ENCODE measurements at regions not wholly inside any gene's neighbourhood (a gene's known extent, or its start where the extent isn't known, plus 50 kb on each side); places are given as distances from the start of the nearest gene placed in this dataset.

DNA sequence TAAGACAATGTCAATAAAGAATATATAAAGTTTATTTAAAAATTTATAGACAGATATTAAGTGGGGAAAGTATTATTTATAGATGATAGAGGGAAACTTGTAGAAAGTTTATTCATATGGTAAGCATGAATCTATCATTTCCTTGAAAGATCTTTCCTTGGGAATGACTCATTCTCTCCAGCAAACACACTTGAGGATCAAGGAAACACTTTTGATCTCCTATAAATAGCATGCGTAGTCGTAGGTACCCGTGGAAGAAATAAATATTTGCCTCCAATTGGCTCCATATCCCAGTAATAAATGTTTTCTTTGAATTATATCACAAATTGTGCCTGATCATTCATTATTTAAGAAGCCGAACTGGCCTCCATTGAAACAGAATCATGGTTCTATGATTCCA lies 483.4 kb downstream of the RNF144A start:
- TF ChIP-seq, protein P1, sequence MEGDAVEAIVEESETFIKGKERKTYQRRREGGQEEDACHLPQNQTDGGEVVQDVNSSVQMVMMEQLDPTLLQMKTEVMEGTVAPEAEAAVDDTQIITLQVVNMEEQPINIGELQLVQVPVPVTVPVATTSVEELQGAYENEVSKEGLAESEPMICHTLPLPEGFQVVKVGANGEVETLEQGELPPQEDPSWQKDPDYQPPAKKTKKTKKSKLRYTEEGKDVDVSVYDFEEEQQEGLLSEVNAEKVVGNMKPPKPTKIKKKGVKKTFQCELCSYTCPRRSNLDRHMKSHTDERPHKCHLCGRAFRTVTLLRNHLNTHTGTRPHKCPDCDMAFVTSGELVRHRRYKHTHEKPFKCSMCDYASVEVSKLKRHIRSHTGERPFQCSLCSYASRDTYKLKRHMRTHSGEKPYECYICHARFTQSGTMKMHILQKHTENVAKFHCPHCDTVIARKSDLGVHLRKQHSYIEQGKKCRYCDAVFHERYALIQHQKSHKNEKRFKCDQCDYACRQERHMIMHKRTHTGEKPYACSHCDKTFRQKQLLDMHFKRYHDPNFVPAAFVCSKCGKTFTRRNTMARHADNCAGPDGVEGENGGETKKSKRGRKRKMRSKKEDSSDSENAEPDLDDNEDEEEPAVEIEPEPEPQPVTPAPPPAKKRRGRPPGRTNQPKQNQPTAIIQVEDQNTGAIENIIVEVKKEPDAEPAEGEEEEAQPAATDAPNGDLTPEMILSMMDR (IDR thresholded peaks at IDR 0.05): no peak
- Histone ChIP-seq H4K20me1 (ENCODE audit: insufficient read depth, low read length) (no peaks in the 10 kb centered on the region), H3K27ac (ENCODE audit: low read depth in 1 of 2, low read length in 2 of 2) (no peak overlapping the region), H3K4me3 (replicated peaks in 1 of 3; ENCODE audit: low read depth in 2 of 3, low read length in 3 of 3) (no peak overlapping the region), H3K79me2 (ENCODE audit: insufficient read depth, low read length) (no peaks in the 10 kb centered on the region), H3K9ac (ENCODE audit: insufficient read depth, low read length, poor library complexity, severe bottlenecking) (no peak overlapping the region), H3K36me3 (replicated peaks in 1 of 2; ENCODE audit: control insufficient read depth in 1 of 2, insufficient read depth in 2 of 2, low read length in 2 of 2) (no peaks in the 10 kb centered on the region), H3K4me1 (ENCODE audit: control insufficient read depth in 1 of 2, insufficient read depth in 2 of 2, low read length in 2 of 2) (no peaks in the 10 kb centered on the region), H2AFZ (ENCODE audit: insufficient read depth, low read depth, low read length, poor library complexity, severe bottlenecking) (no peak overlapping the region), H3K27me3 (ENCODE audit: control insufficient read depth in 2 of 2, insufficient read depth in 2 of 2, low read length in 2 of 2) (no peaks in the 10 kb centered on the region), H3K4me2 (replicated peaks; ENCODE audit: extremely low read depth, low read length, poor library complexity, severe bottlenecking) (no peak overlapping the region), H3K9me3 (replicated peaks in 1 of 2; ENCODE audit: control insufficient read depth in 1 of 2, insufficient read depth in 1 of 2, low read length in 2 of 2) (no peaks in the 10 kb centered on the region)
- no peak for DNase-seq
- peaks cover 0 to 10% (median 3%) of the 10 kb centered on the region in 3 donors for H3K27me3 Mint-ChIP-seq (ENCODE audit: low read depth in 3 of 3)
- intact Hi-C loops (cut with micrococcal nuclease): no loop called here
- no peaks in the 10 kb centered on the region for H3K36me3 Mint-ChIP-seq
- H3K9me3 Mint-ChIP-seq: no peaks in the 10 kb centered on the region
- 100% methylated on average over 1 of the region's 4 CpGs for WGBS (ENCODE audit: insufficient coverage)
- no peak overlapping the region for H3K27ac Mint-ChIP-seq
- H3K4me1 Mint-ChIP-seq: peaks cover 6% of the 10 kb centered on the region
- no peak overlapping the region for H3K4me3 Mint-ChIP-seq

DNA sequence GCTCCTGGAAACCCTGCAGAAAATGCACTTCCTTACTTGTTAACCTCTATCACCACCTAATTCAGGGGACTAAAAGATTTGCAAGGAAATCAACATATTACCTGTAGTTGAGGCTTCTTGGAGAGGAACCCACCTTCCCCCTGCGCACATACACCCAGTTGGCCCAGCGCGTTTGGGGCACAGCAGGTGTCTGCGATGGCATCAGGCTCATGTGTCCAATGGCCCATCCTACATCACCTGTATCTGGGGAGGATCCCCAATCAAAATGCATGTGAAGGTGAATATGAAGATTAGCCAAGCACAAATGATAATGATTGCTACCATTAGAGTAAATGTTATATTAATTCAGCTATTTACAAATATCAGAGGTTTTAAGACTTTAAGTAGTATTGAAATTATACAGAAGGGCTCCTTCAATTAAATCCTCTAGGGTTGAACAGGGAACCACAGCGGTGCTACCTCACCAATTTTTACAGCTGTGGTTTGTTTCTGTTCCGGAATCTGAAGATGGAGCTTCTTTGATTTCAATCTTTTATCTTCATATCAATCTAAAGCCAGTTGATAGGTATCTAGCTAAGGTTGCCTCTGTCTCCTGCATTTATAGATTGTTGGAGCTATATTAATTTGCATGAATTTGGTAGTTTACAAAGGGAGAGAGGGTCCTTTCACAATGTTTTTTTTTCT lies 486.0 kb downstream of the RNF144A start:
- peaks cover 0 to 2% of the 10 kb centered on the region in 2 donors for H3K27me3 ChIP-seq (ENCODE audit: control insufficient read depth in 2 of 2, insufficient read depth in 2 of 2, low read length in 2 of 2)
- no peak overlapping the region for H3K4me3 Mint-ChIP-seq
- no peak overlapping the region for H3K4me2 ChIP-seq (replicated peaks; ENCODE audit: extremely low read depth, low read length, poor library complexity, severe bottlenecking)
- intact Hi-C loops (cut with micrococcal nuclease): no loop called here
- no peak overlapping the region for H3K4me3 ChIP-seq (replicated peaks in 1 of 3; ENCODE audit: low read depth in 2 of 3, low read length in 3 of 3)
- no peaks in the 10 kb centered on the region for H3K9me3 ChIP-seq (replicated peaks in 1 of 2; ENCODE audit: control insufficient read depth in 1 of 2, insufficient read depth in 1 of 2, low read length in 2 of 2)
- H3K79me2 ChIP-seq (ENCODE audit: insufficient read depth, low read length): no peaks in the 10 kb centered on the region
- no peaks in the 10 kb centered on the region for H3K36me3 Mint-ChIP-seq
- H3K9ac ChIP-seq (ENCODE audit: insufficient read depth, low read length, poor library complexity, severe bottlenecking): no peak overlapping the region
- H3K4me1 Mint-ChIP-seq: peaks cover 6% of the 10 kb centered on the region
- H2AFZ ChIP-seq (ENCODE audit: insufficient read depth, low read depth, low read length, poor library complexity, severe bottlenecking): no peak overlapping the region
- no peak overlapping the region for H3K27ac Mint-ChIP-seq
- no peaks in the 10 kb centered on the region for H4K20me1 ChIP-seq (ENCODE audit: insufficient read depth, low read length)
- peaks cover 0 to 13% (median 5%) of the 10 kb centered on the region in 3 donors for H3K27me3 Mint-ChIP-seq (ENCODE audit: low read depth in 3 of 3)
- WGBS (ENCODE audit: insufficient coverage): no CpG with 5 or more reads among the region's 6 CpGs
- H3K4me1 ChIP-seq (ENCODE audit: control insufficient read depth in 1 of 2, insufficient read depth in 2 of 2, low read length in 2 of 2): no peaks in the 10 kb centered on the region
- no peaks in the 10 kb centered on the region for H3K36me3 ChIP-seq (replicated peaks in 1 of 2; ENCODE audit: control insufficient read depth in 1 of 2, insufficient read depth in 2 of 2, low read length in 2 of 2)
- TF ChIP-seq, protein P1 (IDR thresholded peaks at IDR 0.05): no peak
- DNase-seq: no peak
- H3K9me3 Mint-ChIP-seq: peaks cover 0 to 2% (median 0%) of the 10 kb centered on the region in 7 donors
- no peak overlapping the region for H3K27ac ChIP-seq (ENCODE audit: low read depth in 1 of 2, low read length in 2 of 2)

Data from CD14-positive monocyte (primary cell).